Glutamatergic neuron (in vitro differentiated cells): ENCODE measurements at regions not wholly inside any gene's neighbourhood (a gene's known extent, or its start where the extent isn't known, plus 50 kb on each side); places are given as distances from the start of the nearest gene placed in this dataset.

Source experiments
- DNase-seq: peaks from one replicate; pipeline ENCODE4 v3.0.0; 2022
- H3K27ac Mint-ChIP-seq: one replicate; pipeline ENCODE4 v1.8.0; 2020; ENCODE audit warnings: mild to moderate bottlenecking, mixed read lengths, inconsistent platforms; ENCODE audit not compliant: unreplicated experiment
- H3K27me3 Mint-ChIP-seq: one replicate; pipeline ENCODE4 v1.8.0; 2020; ENCODE audit warnings: mild to moderate bottlenecking, moderate library complexity, mixed read lengths, inconsistent platforms; ENCODE audit not compliant: unreplicated experiment
- H3K36me3 Mint-ChIP-seq: one replicate; pipeline ENCODE4 v1.8.0; 2020; ENCODE audit warnings: mild to moderate bottlenecking, mixed read lengths, inconsistent platforms; ENCODE audit not compliant: unreplicated experiment
- H3K4me1 Mint-ChIP-seq: one replicate; pipeline ENCODE4 v1.8.0; 2020; ENCODE audit warnings: mild to moderate bottlenecking, low read depth, mixed read lengths, inconsistent platforms; ENCODE audit not compliant: unreplicated experiment
- H3K4me3 Mint-ChIP-seq: one replicate; pipeline ENCODE4 v1.8.0; 2020; ENCODE audit warnings: mild to moderate bottlenecking, mixed read lengths, inconsistent platforms; ENCODE audit not compliant: unreplicated experiment
- H3K9me3 Mint-ChIP-seq: one replicate; pipeline ENCODE4 v1.8.0; 2020; ENCODE audit warnings: mild to moderate bottlenecking, moderate library complexity, mixed read lengths, inconsistent platforms; ENCODE audit not compliant: unreplicated experiment
- CTCF ChIP-seq: fragments of 200-600 bp; sonication (generic); IDR thresholded peaks from one replicate; pipeline ENCODE4 v1.5.0; 2021; ENCODE audit not compliant: partially characterized antibody, unreplicated experiment

GRCh38 chrX:51407520-51408409 is 75.1 kb downstream of the NUDT10 start:
- TF ChIP-seq CTCF: no peak
- Mint-ChIP-seq H3K4me1 (no peaks in the 10 kb centered on the region), H3K36me3 (no peaks in the 10 kb centered on the region), H3K9me3 (no peaks in the 10 kb centered on the region), H3K27ac (no peak overlapping the region), H3K4me3 (no peak overlapping the region), H3K27me3 (no peaks in the 10 kb centered on the region)
- no peak for DNase-seq

DNA sequence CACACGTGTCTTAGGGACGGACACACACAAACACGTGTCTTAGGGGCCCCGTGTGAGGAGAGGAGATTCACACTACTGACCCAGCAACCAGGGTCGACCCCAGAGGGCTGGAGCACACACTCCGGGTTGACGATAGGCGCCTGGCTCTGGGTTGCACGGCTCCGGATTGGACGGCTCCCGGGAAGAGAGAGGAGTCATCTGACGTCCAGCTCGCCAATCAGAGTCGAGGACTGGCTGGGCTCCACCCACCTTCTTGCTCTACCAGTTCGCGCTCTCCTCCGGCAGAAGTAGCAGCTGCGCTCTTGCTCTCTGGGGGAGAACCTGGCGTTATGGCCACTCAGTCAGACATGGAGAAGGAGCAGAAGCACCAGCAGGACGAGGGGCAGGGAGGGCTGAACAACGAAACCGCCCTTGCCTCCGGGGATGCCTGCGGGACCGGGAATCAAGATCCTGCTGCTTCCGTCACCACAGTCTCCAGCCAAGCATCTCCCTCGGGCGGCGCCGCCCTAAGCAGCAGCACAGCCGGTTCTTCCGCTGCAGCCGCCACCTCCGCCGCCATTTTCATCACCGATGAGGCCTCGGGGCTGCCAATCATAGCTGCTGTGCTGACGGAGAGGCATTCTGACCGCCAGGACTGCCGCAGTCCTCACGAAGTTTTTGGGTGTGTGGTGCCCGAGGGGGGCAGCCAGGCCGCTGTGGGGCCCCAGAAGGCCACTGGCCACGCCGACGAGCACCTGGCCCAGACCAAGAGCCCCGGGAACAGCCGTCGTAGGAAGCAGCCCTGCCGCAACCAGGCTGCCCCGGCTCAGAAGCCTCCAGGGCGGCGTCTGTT is 74.3 kb downstream of the NUDT10 start:
- H3K4me1 Mint-ChIP-seq: no peaks in the 10 kb centered on the region
- H3K36me3 Mint-ChIP-seq: no peaks in the 10 kb centered on the region
- no peaks in the 10 kb centered on the region for H3K27me3 Mint-ChIP-seq
- no peaks in the 10 kb centered on the region for H3K9me3 Mint-ChIP-seq
- H3K27ac Mint-ChIP-seq: no peak overlapping the region
- no peak for DNase-seq
- TF ChIP-seq CTCF: no peak
- H3K4me3 Mint-ChIP-seq: no peak overlapping the region

DNA sequence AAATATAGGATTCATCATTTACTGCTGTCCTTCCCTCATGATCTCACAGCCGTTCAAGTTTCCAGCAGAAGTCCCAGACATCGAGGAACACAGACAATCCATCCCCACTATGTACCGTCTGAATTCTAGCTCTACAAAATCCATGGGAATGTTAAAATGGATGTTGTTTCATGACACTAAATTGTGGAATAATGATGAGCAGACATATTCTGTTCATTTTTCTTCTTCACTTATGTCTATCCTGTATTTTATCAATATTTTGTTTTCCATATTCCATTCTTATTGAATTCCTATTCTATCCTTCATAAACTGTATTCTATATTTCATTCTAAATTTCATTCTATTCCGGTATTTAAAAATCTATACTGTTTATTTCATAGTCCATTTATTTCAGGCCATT is 71.8 kb downstream of the NUDT10 start:
- no peak overlapping the region for H3K4me3 Mint-ChIP-seq
- H3K36me3 Mint-ChIP-seq: no peaks in the 10 kb centered on the region
- H3K27me3 Mint-ChIP-seq: no peaks in the 10 kb centered on the region
- TF ChIP-seq CTCF: no peak
- no peaks in the 10 kb centered on the region for H3K4me1 Mint-ChIP-seq
- DNase-seq: no peak
- no peaks in the 10 kb centered on the region for H3K9me3 Mint-ChIP-seq
- H3K27ac Mint-ChIP-seq: no peak overlapping the region

DNA sequence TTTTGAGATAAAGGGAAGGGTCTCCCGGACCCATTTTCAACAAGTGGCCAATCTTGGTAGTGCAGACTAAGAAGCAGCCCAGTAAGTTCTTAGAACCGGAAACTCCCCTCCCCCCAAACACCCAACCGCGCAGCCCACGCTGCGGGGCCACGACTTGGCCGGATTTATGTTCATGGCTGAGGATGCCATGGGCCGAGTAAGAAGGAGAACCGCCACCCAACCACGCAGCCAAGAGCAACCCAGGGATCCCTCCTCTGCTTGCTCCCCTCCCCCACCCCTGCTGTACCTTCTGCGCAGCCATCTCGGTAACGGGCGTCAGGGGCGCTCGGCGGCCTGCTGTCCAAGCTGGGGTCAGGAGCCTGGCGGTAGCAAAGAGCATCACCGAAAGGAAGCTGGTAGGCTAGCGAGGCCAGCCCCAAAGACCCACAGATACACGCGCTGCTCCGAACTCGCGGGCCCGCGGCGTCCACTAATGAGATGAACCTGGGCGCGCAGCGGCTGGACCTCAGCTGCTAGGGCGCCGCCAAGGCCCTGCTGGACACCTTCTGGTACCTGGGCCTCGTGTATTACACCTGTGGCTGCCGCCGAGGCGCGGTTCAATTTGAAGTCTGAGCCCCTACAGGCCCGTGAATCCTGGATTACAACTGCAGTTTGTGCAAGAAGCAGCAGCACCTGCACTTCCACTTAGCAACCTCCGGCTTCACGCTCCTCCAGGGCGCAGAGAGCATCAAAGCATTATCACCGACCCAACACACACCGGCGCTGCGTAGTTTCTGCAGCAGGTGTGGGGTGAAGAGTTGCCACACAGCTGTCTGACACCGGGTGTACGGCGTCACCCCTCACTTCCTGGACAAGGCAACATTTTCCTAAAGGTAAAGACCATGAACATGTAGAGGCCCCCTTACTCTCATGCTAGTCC is 63.4 kb downstream of the NUDT10 start:
- TF ChIP-seq CTCF: peak; percentile 57
- Mint-ChIP-seq H3K36me3 (no peaks in the 10 kb centered on the region), H3K4me1 (no peaks in the 10 kb centered on the region), H3K27me3 (peaks cover 1% of the 10 kb centered on the region), H3K27ac (peak overlapping the region; percentile 62), H3K4me3 (peak overlapping the region; percentile 78), H3K9me3 (peaks cover under 1% of the 10 kb centered on the region)
- peak; percentile 73 for DNase-seq
